ENCODE measurements at regions not wholly inside any gene's neighbourhood (a gene's known extent, or its start where the extent isn't known, plus 50 kb on each side); places are given as distances from the start of the nearest gene placed in this dataset.
"Not testable (repeated sequence)": the region's sequence is repeated elsewhere in the genome, so short reads cannot be mapped to it uniquely, and the experiment has no call there.

GRCh38 chr3:72027728-72028127 is 242.8 kb upstream of the PROK2 start:
- not testable (repeated sequence) for TF ChIP-seq CTCF (IDR thresholded peaks at IDR 0.05; ENCODE audit: insufficient read depth, low read length, poor library complexity, severe bottlenecking); EZH2phosphoT487 (conservative IDR thresholded peaks at IDR 0.05; ENCODE audit: low read length)

Data from SU-DHL-6 (cell line).